ENCODE measurements at regions not wholly inside any gene's neighbourhood (a gene's known extent, or its start where the extent isn't known, plus 50 kb on each side); places are given as distances from the start of the nearest gene placed in this dataset.
"Not testable (repeated sequence)": the region's sequence is repeated elsewhere in the genome, so short reads cannot be mapped to it uniquely, and the experiment has no call there.

DNA sequence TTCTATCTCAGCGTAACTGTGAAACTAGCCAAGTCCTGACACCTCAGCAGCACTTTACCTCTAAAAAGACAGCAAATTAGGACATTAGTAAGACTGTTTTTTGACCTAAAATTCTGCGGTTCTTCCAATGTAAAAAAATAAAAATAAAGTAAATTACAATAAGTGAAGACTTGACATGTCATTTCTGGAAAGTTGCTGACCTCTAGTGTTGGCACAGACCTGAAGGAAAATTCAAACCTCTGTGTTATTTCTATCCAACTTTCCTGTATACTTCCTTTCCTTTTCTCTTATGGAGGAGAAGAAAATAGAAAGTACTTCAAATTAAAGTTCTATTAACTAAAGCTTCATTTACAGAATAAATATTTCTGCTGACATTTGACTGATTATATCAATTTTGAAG lies 110.6 kb downstream of the TMEM182 start:
- H3F3A ChIP-seq (replicated peaks; ENCODE audit: low read depth) = no peaks in the 10 kb centered on the region
- peak; percentile 5 for DNase-seq (ENCODE audit: low spot score)
- H3K4me2 ChIP-seq = no peak overlapping the region
- no peaks in the 10 kb centered on the region for H3K36me3 ChIP-seq (ENCODE audit: insufficient read depth)
- no peak overlapping the region for H3K27ac ChIP-seq (ENCODE audit: low read depth)
- H3K79me2 ChIP-seq (replicated peaks; ENCODE audit: insufficient read depth) = no peaks in the 10 kb centered on the region
- Mint-ChIP-seq H3K4me1 (no peaks in the 10 kb centered on the region), H3K27ac (no peak overlapping the region), H3K36me3 (ENCODE audit: low read depth) (0 out of 3 replicates have a peak, but pooled peaks cover 4% of the 10 kb centered on the region), H3K4me3 (no peak overlapping the region), H3K9me3 (peaks cover 8% of the 10 kb centered on the region), H3K27me3 (ENCODE audit: insufficient read depth, low read depth, poor library complexity) (no peaks in the 10 kb centered on the region)
- H3K27me3 ChIP-seq (ENCODE audit: insufficient read depth) = no peaks in the 10 kb centered on the region
- H3K4me3 ChIP-seq = no peak overlapping the region
- no peak overlapping the region for H2AFZ ChIP-seq
- H4K20me1 ChIP-seq (replicated peaks; ENCODE audit: insufficient read depth) = no peaks in the 10 kb centered on the region
- H3K4me1 ChIP-seq (ENCODE audit: insufficient read depth) = no peaks in the 10 kb centered on the region
- TF ChIP-seq EZH2 (IDR thresholded peaks at IDR 0.05; ENCODE audit: low read depth, unreplicated experiment) (no peak), CTCF (conservative IDR thresholded peaks at IDR 0.05; ENCODE audit: low read depth in 2 of 2) (peak; percentile 33 to 39; a peak in 2 of 4 replicates)
- no peak for ATAC-seq
- H3K9me2 ChIP-seq (ENCODE audit: insufficient read depth) = no peaks in the 10 kb centered on the region

DNA sequence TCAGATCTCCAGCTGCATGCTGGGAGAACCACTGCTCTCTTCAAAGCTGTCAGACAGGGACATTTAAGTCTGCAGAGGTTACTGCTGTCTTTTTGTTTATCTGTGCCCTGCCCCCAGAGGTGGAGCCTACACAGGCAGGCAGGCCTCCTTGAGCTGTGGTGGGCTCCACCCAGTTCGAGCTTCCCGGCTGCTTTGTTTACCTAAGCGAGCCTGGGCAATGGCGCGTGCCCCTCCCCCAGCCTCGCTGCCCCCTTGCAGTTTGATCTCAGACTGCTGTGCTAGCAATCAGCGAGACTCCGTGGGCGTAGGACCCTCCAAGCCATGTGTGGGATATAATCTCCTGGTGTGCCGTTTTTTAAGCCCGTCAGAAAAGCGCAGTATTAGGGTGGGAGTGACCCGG lies 117.7 kb downstream of the TMEM182 start:
- not testable (repeated sequence) for ATAC-seq; H3K27me3 ChIP-seq (ENCODE audit: insufficient read depth); H3F3A ChIP-seq (replicated peaks; ENCODE audit: low read depth); H3K4me1 ChIP-seq (ENCODE audit: insufficient read depth); H3K4me2 ChIP-seq; H2AFZ ChIP-seq; H3K27ac Mint-ChIP-seq; H3K9me2 ChIP-seq (ENCODE audit: insufficient read depth); H3K27ac ChIP-seq (ENCODE audit: low read depth); H3K27me3 Mint-ChIP-seq (ENCODE audit: insufficient read depth, low read depth, poor library complexity); H3K4me3 ChIP-seq; H3K79me2 ChIP-seq (replicated peaks; ENCODE audit: insufficient read depth); H3K36me3 ChIP-seq (ENCODE audit: insufficient read depth); H4K20me1 ChIP-seq (replicated peaks; ENCODE audit: insufficient read depth); H3K4me3 Mint-ChIP-seq; H3K4me1 Mint-ChIP-seq; DNase-seq (ENCODE audit: low spot score)
- Mint-ChIP-seq H3K9me3 (peaks cover 39% of the 10 kb centered on the region), H3K36me3 (ENCODE audit: low read depth) (peaks cover 18% of the 10 kb centered on the region; the same call in 2 of the 3 replicates)

- H3K4me2 ChIP-seq = no peak overlapping the region
- no peak for TF ChIP-seq EZH2phosphoT487 (IDR thresholded peaks at IDR 0.05; ENCODE audit: unreplicated experiment)
- TF ChIP-seq STAT1 (IDR thresholded peaks at IDR 0.05; ENCODE audit: unreplicated experiment) = no peak
- no peak for TF ChIP-seq ZNF462 (CRISPR knock-in tag; IDR thresholded peaks at IDR 0.05)
- TF ChIP-seq JUNB (IDR thresholded peaks at IDR 0.05; ENCODE audit: unreplicated experiment) = no peak
These were observed 118.9 kb downstream of the TMEM182 start for GRCh38 chr2:102880731-102881130.

More at GRCh38 chr2:102880731-102881130, 118.9 kb downstream of the TMEM182 start:
- Mint-ChIP-seq H3K36me3 (ENCODE audit: low read depth) (peaks cover 18% of the 10 kb centered on the region; the same call in 2 of the 3 replicates), H3K4me1 (no peaks in the 10 kb centered on the region), H3K27ac (no peak overlapping the region), H3K9me3 (peaks cover 36% of the 10 kb centered on the region), H3K4me3 (no peak overlapping the region), H3K27me3 (ENCODE audit: insufficient read depth, low read depth, poor library complexity) (no peaks in the 10 kb centered on the region)
- Histone ChIP-seq H3K4me3 (no peak overlapping the region), H3K79me2 (replicated peaks; ENCODE audit: insufficient read depth) (no peaks in the 10 kb centered on the region), H3F3A (replicated peaks; ENCODE audit: low read depth) (no peaks in the 10 kb centered on the region), H2AFZ (no peak overlapping the region), H4K20me1 (replicated peaks; ENCODE audit: insufficient read depth) (no peaks in the 10 kb centered on the region), H3K9me2 (ENCODE audit: insufficient read depth) (no peaks in the 10 kb centered on the region), H3K36me3 (ENCODE audit: insufficient read depth) (no peaks in the 10 kb centered on the region), H3K27me3 (ENCODE audit: insufficient read depth) (no peaks in the 10 kb centered on the region), H3K4me1 (ENCODE audit: insufficient read depth) (no peaks in the 10 kb centered on the region), H3K27ac (ENCODE audit: low read depth) (no peak overlapping the region)
- ATAC-seq (no peak), DNase-seq (ENCODE audit: low spot score) (no peak)

Data from GM23338 (cell line).